HUES6 (cell line): ENCODE measurements at regions not wholly inside any gene's neighbourhood (a gene's known extent, or its start where the extent isn't known, plus 50 kb on each side); places are given as distances from the start of the nearest gene placed in this dataset.
A peak's percentile ranks its signal among the peaks of the same experiment; 100 is the strongest.

Experiments used
- H3K27ac ChIP-seq: 2 replicates; pipeline ENCODE4 v1.7.0; 2013; ENCODE audit warnings: low read depth, mild to moderate bottlenecking, low read length, inconsistent platforms
- H3K27me3 ChIP-seq: 2 replicates; pipeline ENCODE4 v1.6.1; 2013; ENCODE audit warnings: low read length; ENCODE audit not compliant: control insufficient read depth, insufficient read depth
- H3K36me3 ChIP-seq: 2 replicates; pipeline ENCODE4 v1.6.1; 2013; ENCODE audit warnings: low read length; ENCODE audit not compliant: control insufficient read depth, insufficient read depth
- H3K4me1 ChIP-seq: 2 replicates; pipeline ENCODE4 v1.6.1; 2013; ENCODE audit warnings: low read length; ENCODE audit not compliant: control insufficient read depth, insufficient read depth
- H3K4me3 ChIP-seq: 2 replicates; pipeline ENCODE4 v1.5.1; 2013; ENCODE audit warnings: low read depth, low read length
- H3K9ac ChIP-seq: one replicate; pipeline ENCODE4 v1.6.1; 2013; ENCODE audit warnings: mild to moderate bottlenecking, low read length
- H3K9me3 ChIP-seq: 2 replicates; pipeline ENCODE4 v1.6.1; 2013; ENCODE audit warnings: low read depth, low read length; ENCODE audit not compliant: control insufficient read depth, insufficient read depth

DNA sequence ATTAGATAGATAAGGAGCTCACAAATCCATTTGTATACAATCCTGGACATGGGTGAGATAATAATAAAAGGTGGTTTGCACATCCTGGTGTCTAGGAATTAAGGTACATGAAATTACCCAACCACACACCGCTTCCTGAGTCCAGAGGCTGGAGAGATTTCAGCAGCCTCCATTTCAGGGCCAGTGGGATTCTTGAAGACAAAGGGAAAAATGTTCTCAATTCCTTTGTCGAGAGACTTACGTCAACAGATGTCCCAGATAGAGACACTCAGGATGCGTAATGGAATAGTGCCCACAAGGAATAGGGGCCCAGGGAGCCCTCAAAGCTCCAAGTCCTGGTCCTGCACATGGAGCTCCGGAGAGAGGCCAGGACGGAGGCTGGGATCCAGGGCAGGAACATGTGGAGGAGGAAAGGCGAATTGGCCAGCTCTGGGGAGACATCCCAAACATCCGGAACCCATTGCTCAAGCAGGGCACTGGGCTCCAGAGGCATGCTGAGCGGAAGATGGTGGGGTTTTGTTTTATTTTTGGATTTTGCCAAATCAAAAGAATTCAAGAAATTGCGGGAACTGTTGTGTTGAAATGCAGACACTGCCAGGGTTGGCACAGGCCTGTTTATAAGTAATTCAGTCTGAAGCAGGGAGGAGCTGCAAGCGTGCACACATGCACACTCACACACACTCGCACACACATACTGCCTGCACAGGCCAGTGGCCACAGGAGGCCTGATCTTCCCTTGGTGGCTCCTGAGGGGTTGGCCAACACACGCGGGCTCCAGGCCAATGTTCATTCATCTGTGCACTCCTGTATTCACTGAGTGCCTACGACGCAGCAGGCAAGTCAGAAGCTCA is 97.2 kb downstream of the NOG start:
- H3K27me3 ChIP-seq: no peaks in the 10 kb centered on the region
- H3K27ac ChIP-seq: no peak overlapping the region
- H3K9me3 ChIP-seq: no peaks in the 10 kb centered on the region
- H3K4me3 ChIP-seq: no peak overlapping the region
- H3K9ac ChIP-seq: no peak overlapping the region
- H3K4me1 ChIP-seq: no peaks in the 10 kb centered on the region
- H3K36me3 ChIP-seq: no peaks in the 10 kb centered on the region

DNA sequence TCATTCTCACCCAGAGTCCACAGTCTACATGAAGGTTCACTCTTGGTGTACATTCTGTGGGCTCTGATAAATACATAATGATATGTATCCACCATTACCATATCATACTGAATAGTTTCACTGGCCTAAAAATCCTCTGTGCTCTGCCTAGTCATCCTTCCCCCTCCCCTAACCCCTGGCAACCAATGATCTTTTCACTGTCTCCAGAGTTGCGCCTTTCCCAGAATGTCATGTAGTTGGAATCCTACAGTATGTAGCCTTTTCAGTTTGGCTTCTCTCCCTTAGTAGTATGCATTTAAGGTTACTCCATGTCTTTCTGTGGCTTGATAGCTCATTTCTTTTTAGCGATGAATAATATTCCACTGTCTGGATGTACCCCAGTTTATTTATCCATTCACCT is 101.3 kb downstream of the NOG start:
- no peak overlapping the region for H3K27ac ChIP-seq
- H3K9ac ChIP-seq: no peak overlapping the region
- peaks cover 5% of the 10 kb centered on the region; the same call in 1 of the 2 replicates for H3K4me1 ChIP-seq
- H3K27me3 ChIP-seq: no peaks in the 10 kb centered on the region
- H3K36me3 ChIP-seq: no peaks in the 10 kb centered on the region
- no peak overlapping the region for H3K4me3 ChIP-seq
- no peaks in the 10 kb centered on the region for H3K9me3 ChIP-seq

DNA sequence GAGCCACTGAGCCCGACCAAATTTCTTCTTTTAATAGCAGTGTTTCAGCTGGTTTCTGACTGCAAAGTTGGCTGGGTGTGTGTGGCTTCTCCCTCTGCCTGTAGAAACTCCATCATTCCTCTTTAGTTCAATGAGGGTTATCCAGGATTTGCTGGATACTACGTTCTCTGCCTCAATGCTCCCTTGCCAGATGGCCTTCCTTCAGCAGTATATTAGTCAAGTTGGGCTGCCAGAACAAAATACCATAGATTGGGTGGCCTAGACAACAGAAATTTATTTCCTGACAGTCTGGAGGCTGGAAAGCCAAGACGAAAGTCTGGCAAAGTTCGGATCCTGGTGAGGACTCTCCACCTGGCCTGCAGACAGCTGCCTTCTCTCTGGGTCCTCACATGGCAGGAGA is 103.7 kb downstream of the NOG start:
- Histone ChIP-seq H3K4me1 (peaks cover 13% of the 10 kb centered on the region; the same call in 1 of the 2 replicates), H3K4me3 (no peak overlapping the region), H3K9me3 (no peaks in the 10 kb centered on the region), H3K27ac (no peak overlapping the region), H3K27me3 (no peaks in the 10 kb centered on the region), H3K36me3 (no peaks in the 10 kb centered on the region), H3K9ac (no peak overlapping the region)

DNA sequence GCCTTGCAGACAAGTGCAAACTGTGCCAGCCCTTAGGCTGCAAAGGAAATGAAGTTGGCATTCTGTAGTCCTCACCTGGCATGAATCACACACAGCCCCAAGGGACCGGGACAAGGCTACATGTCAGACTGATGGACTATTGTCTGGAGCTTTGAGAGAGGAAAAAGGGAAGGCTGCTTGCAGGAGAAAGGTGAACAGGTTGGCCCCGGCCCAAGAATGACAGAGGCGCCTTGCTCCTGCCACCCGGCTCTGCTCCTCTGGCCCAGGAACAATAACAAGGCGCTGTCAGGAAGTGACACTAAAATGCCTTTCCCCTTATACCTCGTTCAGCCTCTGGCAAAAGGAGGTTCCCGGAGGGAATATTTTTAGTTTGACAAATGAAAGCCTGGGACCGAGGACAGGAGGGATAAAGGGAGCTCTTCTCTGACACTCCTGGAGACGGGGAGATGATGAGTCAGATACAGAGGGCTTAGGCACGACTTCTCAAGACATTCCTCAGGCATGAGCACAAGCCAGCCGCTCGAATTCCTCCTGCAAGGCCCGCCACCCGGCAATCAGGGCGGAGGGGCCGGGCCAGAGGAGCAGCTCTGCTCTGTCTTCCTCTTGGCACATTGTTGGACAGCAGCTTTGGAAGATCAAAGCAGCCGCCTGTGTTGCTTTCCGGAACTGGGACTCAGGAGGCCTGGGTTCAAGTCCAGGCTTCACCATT is 105.8 kb downstream of the NOG start:
- Histone ChIP-seq H3K9me3 (no peaks in the 10 kb centered on the region), H3K36me3 (no peaks in the 10 kb centered on the region), H3K9ac (peak overlapping the region; percentile 4), H3K27ac (no peak overlapping the region), H3K4me3 (no peak overlapping the region), H3K4me1 (peaks cover 13% of the 10 kb centered on the region; the same call in 1 of the 2 replicates), H3K27me3 (no peaks in the 10 kb centered on the region)

- no peaks in the 10 kb centered on the region for H3K27me3 ChIP-seq
- no peak overlapping the region for H3K9ac ChIP-seq
- no peak overlapping the region for H3K4me3 ChIP-seq
- no peaks in the 10 kb centered on the region for H3K36me3 ChIP-seq
- H3K27ac ChIP-seq: no peak overlapping the region
- H3K4me1 ChIP-seq: peaks cover 13% of the 10 kb centered on the region; the same call in 1 of the 2 replicates
- H3K9me3 ChIP-seq: no peaks in the 10 kb centered on the region
These were observed 107.5 kb downstream of the NOG start for GRCh38 chr17:56700919-56701420.

DNA sequence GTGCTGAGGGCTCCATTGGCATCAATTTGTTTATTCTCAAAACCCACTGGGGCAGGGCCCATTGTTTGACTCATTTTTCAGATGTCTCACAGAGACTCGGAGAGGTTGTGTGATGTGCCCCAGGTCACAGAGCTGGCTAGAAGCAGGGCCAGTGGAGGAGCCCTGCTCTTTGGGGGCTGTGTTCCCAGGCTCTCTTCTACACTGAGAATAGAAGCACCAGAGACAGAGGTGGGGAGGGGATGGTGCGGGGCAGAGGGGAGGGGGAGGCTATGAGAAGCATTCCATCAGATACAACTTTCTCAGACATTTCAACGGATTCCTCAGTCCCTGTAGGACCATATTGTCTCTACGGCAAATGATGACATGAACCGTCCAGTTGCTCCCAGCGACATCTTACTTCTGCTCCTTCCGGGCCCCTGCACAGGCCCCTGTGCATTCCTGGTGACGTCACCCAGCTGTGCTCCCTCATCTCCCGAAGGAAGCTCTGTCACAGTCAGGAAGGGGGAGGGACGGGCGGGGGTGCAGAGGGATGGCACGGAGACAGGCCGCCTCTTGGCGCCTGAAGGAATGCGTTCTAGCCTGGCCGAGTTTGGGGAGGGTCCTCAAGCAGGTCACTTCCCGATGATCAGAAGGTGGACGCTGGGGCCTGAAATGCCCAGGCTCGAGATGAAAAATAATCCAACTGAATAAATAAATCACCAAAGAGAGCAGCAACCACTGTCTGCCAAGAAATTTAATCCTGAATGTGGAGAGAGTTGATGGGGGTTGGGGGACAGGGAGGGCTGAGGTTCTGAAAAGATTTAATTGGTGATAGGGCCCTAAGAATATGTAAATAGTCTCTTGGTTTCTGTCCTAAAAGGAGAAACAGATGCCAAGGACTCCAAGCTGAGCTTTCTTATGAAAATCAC is 114.1 kb downstream of the NOG start:
- Histone ChIP-seq H3K4me1 (peaks cover 11% of the 10 kb centered on the region), H3K9me3 (peaks cover 3% of the 10 kb centered on the region; the same call in 1 of the 2 replicates), H3K36me3 (no peaks in the 10 kb centered on the region), H3K27ac (no peak overlapping the region), H3K27me3 (no peaks in the 10 kb centered on the region), H3K9ac (no peak overlapping the region), H3K4me3 (peak overlapping the region; percentile 16; the same call in 1 of the 2 replicates)

DNA sequence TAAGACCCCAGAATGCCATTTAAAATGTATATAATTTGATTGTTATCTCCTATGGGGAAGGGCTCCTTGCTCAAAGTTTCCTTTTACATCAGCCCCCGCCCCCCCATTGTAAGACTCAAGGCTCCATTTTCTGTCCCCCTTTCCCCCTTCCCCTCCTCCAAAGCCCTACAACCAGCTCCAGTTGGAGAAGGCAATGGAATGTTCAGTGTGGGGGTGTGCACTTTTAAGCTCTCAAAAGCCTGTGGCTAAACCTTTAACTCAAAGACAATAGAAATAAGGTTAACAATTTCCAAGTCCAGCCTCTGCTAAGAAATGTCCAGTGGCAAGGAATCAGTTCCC is 114.7 kb downstream of the NOG start:
- Histone ChIP-seq H3K27ac (no peak overlapping the region), H3K4me1 (peaks cover 11% of the 10 kb centered on the region), H3K4me3 (no peak overlapping the region)

GRCh38 chr17:56708670-56709410 is 115.3 kb downstream of the NOG start:
- Histone ChIP-seq H3K9ac (no peak overlapping the region), H3K4me1 (peaks cover 11% of the 10 kb centered on the region), H3K27ac (no peak overlapping the region), H3K36me3 (no peaks in the 10 kb centered on the region), H3K9me3 (peaks cover 3% of the 10 kb centered on the region; the same call in 1 of the 2 replicates), H3K27me3 (no peaks in the 10 kb centered on the region), H3K4me3 (no peak overlapping the region)

More for the DNA sequence above, 114.7 kb downstream of the NOG start:
- H3K9ac ChIP-seq: no peak overlapping the region
- no peaks in the 10 kb centered on the region for H3K36me3 ChIP-seq
- H3K9me3 ChIP-seq: peaks cover 3% of the 10 kb centered on the region; the same call in 1 of the 2 replicates
- H3K27me3 ChIP-seq: no peaks in the 10 kb centered on the region

- Histone ChIP-seq H3K9me3 (peaks cover 3% of the 10 kb centered on the region; the same call in 1 of the 2 replicates), H3K36me3 (no peaks in the 10 kb centered on the region), H3K4me3 (no peak overlapping the region), H3K27me3 (no peaks in the 10 kb centered on the region), H3K27ac (no peak overlapping the region), H3K9ac (no peak overlapping the region), H3K4me1 (peaks cover 11% of the 10 kb centered on the region)
These were observed 117.5 kb downstream of the NOG start for GRCh38 chr17:56710986-56711385.
